ENCODE measurements at regions not wholly inside any gene's neighbourhood (a gene's known extent, or its start where the extent isn't known, plus 50 kb on each side); places are given as distances from the start of the nearest gene placed in this dataset.
"Not testable (repeated sequence)": the region's sequence is repeated elsewhere in the genome, so short reads cannot be mapped to it uniquely, and the experiment has no call there.

- no peak overlapping the region for H3K4me3 ChIP-seq (ENCODE audit: low read depth, low read length, poor library complexity, severe bottlenecking)
- no peaks in the 10 kb centered on the region for H4K20me1 ChIP-seq (ENCODE audit: insufficient read depth, low read length)
- no peaks in the 10 kb centered on the region for H3K79me2 ChIP-seq (ENCODE audit: insufficient read depth, low read length)
- no peaks in the 10 kb centered on the region for H3K4me1 ChIP-seq (ENCODE audit: insufficient read depth, low read length, severe bottlenecking)
- H2AFZ ChIP-seq (ENCODE audit: low read length) = no peak overlapping the region
- H3K36me3 ChIP-seq (ENCODE audit: insufficient read depth, low read length) = no peaks in the 10 kb centered on the region
- no peak for TF ChIP-seq CTCF (IDR thresholded peaks at IDR 0.05; ENCODE audit: low read length)
- TF ChIP-seq EZH2 (IDR thresholded peaks at IDR 0.05; ENCODE audit: borderline replicate concordance, low read length) = no peak
- no peaks in the 10 kb centered on the region for H3F3A ChIP-seq (ENCODE audit: insufficient read depth, low read length)
- H3K27me3 ChIP-seq (ENCODE audit: insufficient read depth, low read length) = no peaks in the 10 kb centered on the region
- H3K4me2 ChIP-seq (ENCODE audit: low read length) = no peak overlapping the region
- H3K9me2 ChIP-seq (ENCODE audit: low read depth, low read length) = no peaks in the 10 kb centered on the region
- no peaks in the 10 kb centered on the region for H3K9me3 ChIP-seq (ENCODE audit: low read length)
- no peak overlapping the region for H3K9ac ChIP-seq (ENCODE audit: low read length)
- H3K27ac ChIP-seq (ENCODE audit: low read depth, low read length, poor library complexity, severe bottlenecking) = no peak overlapping the region
Measured at GRCh38 chr6:84836366-84836765, 72.0 kb upstream of the TBX18 start.

- Histone ChIP-seq H3K4me3 (ENCODE audit: low read depth, low read length, poor library complexity, severe bottlenecking) (no peak overlapping the region), H2AFZ (ENCODE audit: low read length) (no peak overlapping the region), H3K79me2 (ENCODE audit: insufficient read depth, low read length) (no peaks in the 10 kb centered on the region), H3K4me2 (ENCODE audit: low read length) (no peak overlapping the region), H3K9me3 (ENCODE audit: low read length) (no peaks in the 10 kb centered on the region), H3K27me3 (ENCODE audit: insufficient read depth, low read length) (no peaks in the 10 kb centered on the region), H3K9me2 (ENCODE audit: low read depth, low read length) (no peaks in the 10 kb centered on the region), H3F3A (ENCODE audit: insufficient read depth, low read length) (no peaks in the 10 kb centered on the region), H4K20me1 (ENCODE audit: insufficient read depth, low read length) (no peaks in the 10 kb centered on the region), H3K4me1 (ENCODE audit: insufficient read depth, low read length, severe bottlenecking) (no peaks in the 10 kb centered on the region), H3K27ac (ENCODE audit: low read depth, low read length, poor library complexity, severe bottlenecking) (no peak overlapping the region), H3K36me3 (ENCODE audit: insufficient read depth, low read length) (no peaks in the 10 kb centered on the region), H3K9ac (ENCODE audit: low read length) (no peak overlapping the region)
- TF ChIP-seq CTCF (IDR thresholded peaks at IDR 0.05; ENCODE audit: low read length) (no peak), EZH2 (IDR thresholded peaks at IDR 0.05; ENCODE audit: borderline replicate concordance, low read length) (no peak)
Measured at GRCh38 chr6:84835340-84835739, 70.9 kb upstream of the TBX18 start.

- H3F3A ChIP-seq (ENCODE audit: insufficient read depth, low read length); H3K4me1 ChIP-seq (ENCODE audit: insufficient read depth, low read length, severe bottlenecking); H3K36me3 ChIP-seq (ENCODE audit: insufficient read depth, low read length); H3K9ac ChIP-seq (ENCODE audit: low read length); H3K9me2 ChIP-seq (ENCODE audit: low read depth, low read length); H3K27me3 ChIP-seq (ENCODE audit: insufficient read depth, low read length); H4K20me1 ChIP-seq (ENCODE audit: insufficient read depth, low read length); H3K27ac ChIP-seq (ENCODE audit: low read depth, low read length, poor library complexity, severe bottlenecking); H3K9me3 ChIP-seq (ENCODE audit: low read length); H2AFZ ChIP-seq (ENCODE audit: low read length); H3K79me2 ChIP-seq (ENCODE audit: insufficient read depth, low read length); H3K4me2 ChIP-seq (ENCODE audit: low read length); H3K4me3 ChIP-seq (ENCODE audit: low read depth, low read length, poor library complexity, severe bottlenecking): not testable (repeated sequence)
Measured at GRCh38 chr6:84831924-84832323, 67.5 kb upstream of the TBX18 start.

- no peaks in the 10 kb centered on the region for H3K36me3 ChIP-seq (ENCODE audit: insufficient read depth, low read length)
- TF ChIP-seq CTCF (IDR thresholded peaks at IDR 0.05; ENCODE audit: low read length) (no peak), EZH2 (IDR thresholded peaks at IDR 0.05; ENCODE audit: borderline replicate concordance, low read length) (no peak)
- H2AFZ ChIP-seq (ENCODE audit: low read length) = no peak overlapping the region
- H3K9me2 ChIP-seq (ENCODE audit: low read depth, low read length) = no peaks in the 10 kb centered on the region
- no peak overlapping the region for H3K9ac ChIP-seq (ENCODE audit: low read length)
- H3K9me3 ChIP-seq (ENCODE audit: low read length) = no peaks in the 10 kb centered on the region
- H4K20me1 ChIP-seq (ENCODE audit: insufficient read depth, low read length) = no peaks in the 10 kb centered on the region
- no peaks in the 10 kb centered on the region for H3K79me2 ChIP-seq (ENCODE audit: insufficient read depth, low read length)
- H3K27ac ChIP-seq (ENCODE audit: low read depth, low read length, poor library complexity, severe bottlenecking) = no peak overlapping the region
- no peaks in the 10 kb centered on the region for H3K4me1 ChIP-seq (ENCODE audit: insufficient read depth, low read length, severe bottlenecking)
- no peak overlapping the region for H3K4me3 ChIP-seq (ENCODE audit: low read depth, low read length, poor library complexity, severe bottlenecking)
- H3F3A ChIP-seq (ENCODE audit: insufficient read depth, low read length) = no peaks in the 10 kb centered on the region
- H3K4me2 ChIP-seq (ENCODE audit: low read length) = no peak overlapping the region
- H3K27me3 ChIP-seq (ENCODE audit: insufficient read depth, low read length) = no peaks in the 10 kb centered on the region
Measured at GRCh38 chr6:84825461-84825860, 61.1 kb upstream of the TBX18 start.

GRCh38 chr6:84821314-84821713 lies 56.9 kb upstream of the TBX18 start:
- not testable (repeated sequence) for H3K79me2 ChIP-seq (ENCODE audit: insufficient read depth, low read length); H3K9ac ChIP-seq (ENCODE audit: low read length); H3K27ac ChIP-seq (ENCODE audit: low read depth, low read length, poor library complexity, severe bottlenecking); H3K9me3 ChIP-seq (ENCODE audit: low read length); H3K27me3 ChIP-seq (ENCODE audit: insufficient read depth, low read length); H4K20me1 ChIP-seq (ENCODE audit: insufficient read depth, low read length); H3K4me2 ChIP-seq (ENCODE audit: low read length); H3K4me3 ChIP-seq (ENCODE audit: low read depth, low read length, poor library complexity, severe bottlenecking); H3K9me2 ChIP-seq (ENCODE audit: low read depth, low read length); H2AFZ ChIP-seq (ENCODE audit: low read length); H3F3A ChIP-seq (ENCODE audit: insufficient read depth, low read length); H3K4me1 ChIP-seq (ENCODE audit: insufficient read depth, low read length, severe bottlenecking); H3K36me3 ChIP-seq (ENCODE audit: insufficient read depth, low read length)
